IPS DF 19.7 (cell line): ENCODE measurements at regions not wholly inside any gene's neighbourhood (a gene's known extent, or its start where the extent isn't known, plus 50 kb on each side); places are given as distances from the start of the nearest gene placed in this dataset.
"Not testable (repeated sequence)": the region's sequence is repeated elsewhere in the genome, so short reads cannot be mapped to it uniquely, and the experiment has no call there.

Experiments
- DNase-seq: peaks from one replicate; pipeline ENCODE4 v3.0.0-alpha.2; 2013; ENCODE audit warnings: low read depth, low spot score

- DNase-seq: not testable (repeated sequence)
These were observed 103.7 kb upstream of the GBE1 start for GRCh38 chr3:81865164-81865563.

GRCh38 chr3:81864272-81864671 lies 102.8 kb upstream of the GBE1 start:
- DNase-seq: peak; percentile 17

GRCh38 chr3:81863756-81864155 lies 102.3 kb upstream of the GBE1 start:
- no peak for DNase-seq

GRCh38 chr3:81861593-81861992 lies 100.1 kb upstream of the GBE1 start:
- DNase-seq: no peak

- no peak for DNase-seq
These were observed 98.1 kb upstream of the GBE1 start for GRCh38 chr3:81859524-81859923.

- DNase-seq: no peak
These were observed 92.0 kb upstream of the GBE1 start for GRCh38 chr3:81853431-81853830.

GRCh38 chr3:81851176-81851575 lies 89.7 kb upstream of the GBE1 start:
- no peak for DNase-seq

GRCh38 chr3:81846988-81847387 lies 85.5 kb upstream of the GBE1 start:
- no peak for DNase-seq

GRCh38 chr3:81841540-81841939 lies 80.1 kb upstream of the GBE1 start:
- DNase-seq: no peak

GRCh38 chr3:81839504-81840094 lies 78.2 kb upstream of the GBE1 start:
- DNase-seq: no peak

GRCh38 chr3:81838457-81838856 lies 77.0 kb upstream of the GBE1 start:
- no peak for DNase-seq

GRCh38 chr3:81837071-81837593 lies 75.7 kb upstream of the GBE1 start:
- no peak for DNase-seq

GRCh38 chr3:81829937-81830336 lies 68.5 kb upstream of the GBE1 start:
- DNase-seq: no peak

GRCh38 chr3:81829272-81829671 lies 67.8 kb upstream of the GBE1 start:
- DNase-seq: not testable (repeated sequence)

- DNase-seq: peak; percentile 5
These were observed 62.5 kb upstream of the GBE1 start for GRCh38 chr3:81823882-81824395.

GRCh38 chr3:81823086-81823485 lies 61.6 kb upstream of the GBE1 start:
- no peak for DNase-seq

GRCh38 chr3:81816473-81817250 lies 55.2 kb upstream of the GBE1 start:
- no peak for DNase-seq

GRCh38 chr3:81812098-81812497 lies 50.7 kb upstream of the GBE1 start:
- not testable (repeated sequence) for DNase-seq
